ENCODE measurements at regions not wholly inside any gene's neighbourhood (a gene's known extent, or its start where the extent isn't known, plus 50 kb on each side); places are given as distances from the start of the nearest gene placed in this dataset.

GRCh38 chr5:44719856-44720255, 88.9 kb upstream of the MRPS30 start:
- Histone ChIP-seq H3K4me2 (ENCODE audit: low read length) (no peak overlapping the region), H3K9me3 (ENCODE audit: control insufficient read depth, low read length) (no peaks in the 10 kb centered on the region), H3K36me3 (ENCODE audit: control insufficient read depth, insufficient read depth, low read length) (no peaks in the 10 kb centered on the region), H3K27me3 (ENCODE audit: control insufficient read depth, insufficient read depth, low read length) (no peaks in the 10 kb centered on the region), H3K4me3 (ENCODE audit: low read depth, low read length) (no peak overlapping the region), H3K4me1 (no peaks in the 10 kb centered on the region), H3K79me2 (no peaks in the 10 kb centered on the region), H3K27ac (no peak overlapping the region), H2AFZ (no peak overlapping the region), H3K9ac (no peak overlapping the region)
- no peak for TF ChIP-seq CTCF (IDR thresholded peaks at IDR 0.05)

- H3K4me2 ChIP-seq (ENCODE audit: low read length) = no peak overlapping the region
- H3K27me3 ChIP-seq (ENCODE audit: control insufficient read depth, insufficient read depth, low read length) = no peaks in the 10 kb centered on the region
- no peak for TF ChIP-seq CTCF (IDR thresholded peaks at IDR 0.05)
Observed at GRCh38 chr5:44714871-44715561, 93.7 kb upstream of the MRPS30 start.

GRCh38 chr5:44713446-44713845, 95.3 kb upstream of the MRPS30 start:
- Histone ChIP-seq H3K4me1 (no peaks in the 10 kb centered on the region), H3K79me2 (no peaks in the 10 kb centered on the region), H3K9me3 (ENCODE audit: control insufficient read depth, low read length) (no peaks in the 10 kb centered on the region), H3K36me3 (ENCODE audit: control insufficient read depth, insufficient read depth, low read length) (no peaks in the 10 kb centered on the region), H3K27ac (no peak overlapping the region), H2AFZ (no peak overlapping the region), H3K27me3 (ENCODE audit: control insufficient read depth, insufficient read depth, low read length) (no peaks in the 10 kb centered on the region), H3K4me3 (ENCODE audit: low read depth, low read length) (no peak overlapping the region), H3K9ac (no peak overlapping the region), H3K4me2 (ENCODE audit: low read length) (no peak overlapping the region)
- TF ChIP-seq CTCF (IDR thresholded peaks at IDR 0.05) = no peak

More at GRCh38 chr5:44714871-44715561, 93.7 kb upstream of the MRPS30 start:
- H3K9me3 ChIP-seq (ENCODE audit: control insufficient read depth, low read length) = no peaks in the 10 kb centered on the region
- H3K36me3 ChIP-seq (ENCODE audit: control insufficient read depth, insufficient read depth, low read length) = no peaks in the 10 kb centered on the region
- no peaks in the 10 kb centered on the region for H3K4me1 ChIP-seq
- no peak overlapping the region for H3K9ac ChIP-seq
- H3K79me2 ChIP-seq = no peaks in the 10 kb centered on the region
- H2AFZ ChIP-seq = no peak overlapping the region
- H3K27ac ChIP-seq = no peak overlapping the region
- H3K4me3 ChIP-seq (ENCODE audit: low read depth, low read length) = no peak overlapping the region

- Histone ChIP-seq H3K4me2 (ENCODE audit: low read length) (no peak overlapping the region), H3K4me1 (no peaks in the 10 kb centered on the region), H3K4me3 (ENCODE audit: low read depth, low read length) (no peak overlapping the region), H2AFZ (no peak overlapping the region), H3K79me2 (no peaks in the 10 kb centered on the region), H3K27me3 (ENCODE audit: control insufficient read depth, insufficient read depth, low read length) (no peaks in the 10 kb centered on the region), H3K27ac (no peak overlapping the region), H3K9ac (no peak overlapping the region), H3K9me3 (ENCODE audit: control insufficient read depth, low read length) (no peaks in the 10 kb centered on the region), H3K36me3 (ENCODE audit: control insufficient read depth, insufficient read depth, low read length) (no peaks in the 10 kb centered on the region)
- no peak for TF ChIP-seq CTCF (IDR thresholded peaks at IDR 0.05)
Observed at GRCh38 chr5:44711901-44712300, 96.8 kb upstream of the MRPS30 start.

- Histone ChIP-seq H3K9me3 (ENCODE audit: control insufficient read depth, low read length) (no peaks in the 10 kb centered on the region), H3K27me3 (ENCODE audit: control insufficient read depth, insufficient read depth, low read length) (no peaks in the 10 kb centered on the region), H3K36me3 (ENCODE audit: control insufficient read depth, insufficient read depth, low read length) (no peaks in the 10 kb centered on the region), H3K4me1 (no peaks in the 10 kb centered on the region), H3K4me3 (ENCODE audit: low read depth, low read length) (no peak overlapping the region), H2AFZ (no peak overlapping the region), H3K27ac (no peak overlapping the region), H3K9ac (no peak overlapping the region), H3K79me2 (no peaks in the 10 kb centered on the region), H3K4me2 (ENCODE audit: low read length) (no peak overlapping the region)
- no peak for TF ChIP-seq CTCF (IDR thresholded peaks at IDR 0.05)
Observed at GRCh38 chr5:44708602-44709001, 100.1 kb upstream of the MRPS30 start.
